HG02885 (cell line): ENCODE measurements at regions not wholly inside any gene's neighbourhood (a gene's known extent, or its start where the extent isn't known, plus 50 kb on each side); places are given as distances from the start of the nearest gene placed in this dataset.
"Not testable (repeated sequence)": the region's sequence is repeated elsewhere in the genome, so short reads cannot be mapped to it uniquely, and the experiment has no call there.

Experiments
- ATAC-seq: cut with Tn5 transposase; IDR thresholded peaks from one replicate; pipeline ENCODE4 v1.9.1; 2021; ENCODE audit warnings: mild to moderate bottlenecking; ENCODE audit not compliant: unreplicated experiment, poor library complexity

- no peak for ATAC-seq
Observed at GRCh38 chr5:39691993-39692392, 267.2 kb upstream of the DAB2 start.

- ATAC-seq = no peak
Observed at GRCh38 chr5:39691136-39691535, 266.4 kb upstream of the DAB2 start.

- ATAC-seq = no peak
Observed at GRCh38 chr5:39689919-39690318, 265.1 kb upstream of the DAB2 start.

GRCh38 chr5:39687924-39688323 lies 263.1 kb upstream of the DAB2 start:
- ATAC-seq = not testable (repeated sequence)

- no peak for ATAC-seq
Observed at GRCh38 chr5:39680213-39680612, 255.4 kb upstream of the DAB2 start.

- no peak for ATAC-seq
Observed at GRCh38 chr5:39678534-39678933, 253.8 kb upstream of the DAB2 start.

GRCh38 chr5:39675676-39676075 lies 250.9 kb upstream of the DAB2 start:
- ATAC-seq = no peak

GRCh38 chr5:39674209-39675082 lies 249.7 kb upstream of the DAB2 start:
- no peak for ATAC-seq

- no peak for ATAC-seq
Observed at GRCh38 chr5:39671561-39671961, 246.8 kb upstream of the DAB2 start.

GRCh38 chr5:39670955-39671354 lies 246.2 kb upstream of the DAB2 start:
- ATAC-seq = no peak

GRCh38 chr5:39670391-39670790 lies 245.6 kb upstream of the DAB2 start:
- ATAC-seq = no peak

GRCh38 chr5:39668980-39669379 lies 244.2 kb upstream of the DAB2 start:
- ATAC-seq = no peak

GRCh38 chr5:39665328-39665727 lies 240.5 kb upstream of the DAB2 start:
- ATAC-seq = no peak

GRCh38 chr5:39662945-39663344 lies 238.2 kb upstream of the DAB2 start:
- ATAC-seq = no peak

- no peak for ATAC-seq
Observed at GRCh38 chr5:39661026-39661779, 236.4 kb upstream of the DAB2 start.

- ATAC-seq = no peak
Observed at GRCh38 chr5:39660020-39660419, 235.2 kb upstream of the DAB2 start.

GRCh38 chr5:39658866-39659265 lies 234.1 kb upstream of the DAB2 start:
- no peak for ATAC-seq

- ATAC-seq = no peak
Observed at GRCh38 chr5:39657943-39658342, 233.2 kb upstream of the DAB2 start.

GRCh38 chr5:39656600-39656999 lies 231.8 kb upstream of the DAB2 start:
- no peak for ATAC-seq

GRCh38 chr5:39654715-39655114 lies 229.9 kb upstream of the DAB2 start:
- no peak for ATAC-seq

- ATAC-seq = not testable (repeated sequence)
Observed at GRCh38 chr5:39652481-39652880, 227.7 kb upstream of the DAB2 start.

- no peak for ATAC-seq
Observed at GRCh38 chr5:39652036-39652435, 227.3 kb upstream of the DAB2 start.
